ENCODE measurements at regions not wholly inside any gene's neighbourhood (a gene's known extent, or its start where the extent isn't known, plus 50 kb on each side); places are given as distances from the start of the nearest gene placed in this dataset.

- TF ChIP-seq EZH2 (IDR thresholded peaks at IDR 0.05; ENCODE audit: borderline replicate concordance, insufficient read depth, low read depth, low read length, poor library complexity, severe bottlenecking), result no peak
- TF ChIP-seq CTCF (IDR thresholded peaks at IDR 0.05), result no peak
Measured at GRCh38 chr9:88766778-88767503, 224.3 kb upstream of the S1PR3 start.

Measured in B cell (primary cell).